ENCODE measurements at regions not wholly inside any gene's neighbourhood (a gene's known extent, or its start where the extent isn't known, plus 50 kb on each side); places are given as distances from the start of the nearest gene placed in this dataset.
"Not testable (repeated sequence)": the region's sequence is repeated elsewhere in the genome, so short reads cannot be mapped to it uniquely, and the experiment has no call there.

GRCh38 chr5:98308960-98309359, 464.5 kb upstream of the RGMB start:
- peak; percentile 57 for DNase-seq (ENCODE audit: low read depth)

GRCh38 chr5:98309785-98310598, 463.5 kb upstream of the RGMB start:
- DNase-seq (ENCODE audit: low read depth), result peak; percentile 97

- DNase-seq (ENCODE audit: low read depth), result peak; percentile 93
Measured at GRCh38 chr5:98314292-98314691, 459.2 kb upstream of the RGMB start.

GRCh38 chr5:98318386-98318785, 455.1 kb upstream of the RGMB start:
- no peak for DNase-seq (ENCODE audit: low read depth)

- DNase-seq (ENCODE audit: low read depth), result no peak
Measured at GRCh38 chr5:98319299-98320011, 454.0 kb upstream of the RGMB start.

- DNase-seq (ENCODE audit: low read depth), result no peak
Measured at GRCh38 chr5:98320343-98320742, 453.1 kb upstream of the RGMB start.

- DNase-seq (ENCODE audit: low read depth), result no peak
Measured at GRCh38 chr5:98321361-98321760, 452.1 kb upstream of the RGMB start.

- not testable (repeated sequence) for DNase-seq (ENCODE audit: low read depth)
Measured at GRCh38 chr5:98325187-98325586, 448.3 kb upstream of the RGMB start.

GRCh38 chr5:98328015-98328414, 445.4 kb upstream of the RGMB start:
- DNase-seq (ENCODE audit: low read depth), result no peak

GRCh38 chr5:98330871-98331270, 442.6 kb upstream of the RGMB start:
- no peak for DNase-seq (ENCODE audit: low read depth)

- DNase-seq (ENCODE audit: low read depth), result no peak
Measured at GRCh38 chr5:98333921-98334320, 439.5 kb upstream of the RGMB start.

GRCh38 chr5:98334946-98335345, 438.5 kb upstream of the RGMB start:
- DNase-seq (ENCODE audit: low read depth), result no peak

GRCh38 chr5:98339141-98339848, 434.2 kb upstream of the RGMB start:
- no peak for DNase-seq (ENCODE audit: low read depth)

- peak; percentile 96 for DNase-seq (ENCODE audit: low read depth)
Measured at GRCh38 chr5:98341038-98342032, 432.1 kb upstream of the RGMB start.

GRCh38 chr5:98342958-98343660, 430.4 kb upstream of the RGMB start:
- DNase-seq (ENCODE audit: low read depth), result not testable (repeated sequence)

- DNase-seq (ENCODE audit: low read depth), result peak; percentile 82
Measured at GRCh38 chr5:98349251-98349989, 424.0 kb upstream of the RGMB start.

GRCh38 chr5:98349990-98350365, 423.5 kb upstream of the RGMB start:
- DNase-seq (ENCODE audit: low read depth), result no peak

- DNase-seq (ENCODE audit: low read depth), result no peak
Measured at GRCh38 chr5:98354922-98355321, 418.5 kb upstream of the RGMB start.

GRCh38 chr5:98360548-98360947, 412.9 kb upstream of the RGMB start:
- DNase-seq (ENCODE audit: low read depth), result no peak

- no peak for DNase-seq (ENCODE audit: low read depth)
Measured at GRCh38 chr5:98363157-98363556, 410.3 kb upstream of the RGMB start.

All from iris pigment epithelial cell (primary cell).